Neural progenitor cell (in vitro differentiated cells): ENCODE measurements at regions not wholly inside any gene's neighbourhood (a gene's known extent, or its start where the extent isn't known, plus 50 kb on each side); places are given as distances from the start of the nearest gene placed in this dataset.

Experiments
- CTCF ChIP-seq: fragments of 200-600 bp; sonication (generic); IDR thresholded peaks from 2 replicates; pipeline ENCODE4 v1.5.1; 2017; ENCODE audit warnings: antibody characterized with exemption, mild to moderate bottlenecking
- EZH2 ChIP-seq: fragments of 200-600 bp; sonication (generic); IDR thresholded peaks from 2 replicates; pipeline ENCODE4 v1.6.1; 2017; ENCODE audit warnings: antibody characterized with exemption, mild to moderate bottlenecking, moderate library complexity
- EZH2phosphoT487 ChIP-seq: fragments of 200-600 bp; sonication (generic); IDR thresholded peaks from 2 replicates; pipeline ENCODE4 v1.6.1; 2017; ENCODE audit warnings: antibody characterized with exemption

GRCh38 chr3:135366816-135367215, 571.8 kb downstream of the EPHB1 start:
- TF ChIP-seq CTCF: no peak
- no peak for TF ChIP-seq EZH2
- TF ChIP-seq EZH2phosphoT487: no peak
